Esophagus muscularis mucosa (tissue), 4 donors: ENCODE measurements at regions not wholly inside any gene's neighbourhood (a gene's known extent, or its start where the extent isn't known, plus 50 kb on each side); places are given as distances from the start of the nearest gene placed in this dataset.

Experiments
- DNase-seq: peaks from one replicate; pipeline ENCODE4 v3.0.0-alpha.2; 2017; ENCODE audit errors: extremely low spot score
- H3K27ac ChIP-seq, 4 donors: fragments of 200-600 bp; sonication (generic); replicated peaks in 1 of 4; 1 replicate in 3 of 4; 2 replicates in 1 of 4; pipeline ENCODE4 v1.5.1; 2016 to 2019; ENCODE audit warnings: mild to moderate bottlenecking in 1 of 4
- H3K27me3 ChIP-seq, 4 donors: fragments of 200-600 bp; sonication (generic); one replicate each; pipeline versions ENCODE4 v1.5.1 to v1.6.0; 2016 to 2019
- H3K36me3 ChIP-seq, 4 donors: fragments of 200-600 bp; sonication (generic); one replicate each; pipeline ENCODE4 v1.5.1; 2016 to 2019
- H3K4me1 ChIP-seq, 4 donors: fragments of 200-600 bp; sonication (generic); one replicate each; pipeline ENCODE4 v1.5.1; 2016 to 2019
- H3K4me3 ChIP-seq, 4 donors: fragments of 200-600 bp; sonication (generic); 1 replicate in 2 of 4; 2 replicates in 2 of 4; pipeline ENCODE4 v1.5.1; 2016 to 2019; ENCODE audit warnings: mild to moderate bottlenecking in 4 of 4, moderate library complexity in 1 of 4
- H3K9me3 ChIP-seq, 4 donors: fragments of 200-600 bp; sonication (generic); 1 replicate in 3 of 4; 2 replicates in 1 of 4; pipeline ENCODE4 v1.5.1; 2016 to 2019
- EP300 ChIP-seq: sonication (generic); formaldehyde crosslinking; IDR thresholded peaks from one replicate; pipeline ENCODE4 v1.6.1; 2017; ENCODE audit warnings: antibody characterized with exemption
- POLR2A ChIP-seq: fragments of 450-650 bp; IDR thresholded peaks from one replicate; pipeline ENCODE4 v1.6.1; 2017; ENCODE audit warnings: antibody characterized with exemption, moderate library complexity, mild to moderate bottlenecking, low read depth
- POLR2AphosphoS5 ChIP-seq, 2 donors: sonication (generic); formaldehyde crosslinking; IDR thresholded peaks; one replicate each; pipeline ENCODE4 v1.6.1; 2017; ENCODE audit warnings: antibody characterized with exemption in 2 of 2
- WGBS: methylation state at CpG from one replicate; pipeline ENCODE4 v1.1.5; 2018; 5-methylcytosine and 5-hydroxymethylcytosine counted together
- intact Hi-C: fragments of 100-400 bp; cut with DNase I; formaldehyde crosslinking; loops from one replicate; pipeline ENCODE4 v1.15.1; 2023
- TF ChIP-seq, protein P1 (sequence below), 3 experiments: fragments of 200-600 bp in 2 of 3; fragments of 450-650 bp in 1 of 3; sonication (generic) in 2 of 3; IDR thresholded peaks; one replicate each; pipeline ENCODE4 v1.5.1; 2017 to 2019; ENCODE audit warnings: antibody characterized with exemption in 3 of 3, mild to moderate bottlenecking in 2 of 3, moderate library complexity in 1 of 3

DNA sequence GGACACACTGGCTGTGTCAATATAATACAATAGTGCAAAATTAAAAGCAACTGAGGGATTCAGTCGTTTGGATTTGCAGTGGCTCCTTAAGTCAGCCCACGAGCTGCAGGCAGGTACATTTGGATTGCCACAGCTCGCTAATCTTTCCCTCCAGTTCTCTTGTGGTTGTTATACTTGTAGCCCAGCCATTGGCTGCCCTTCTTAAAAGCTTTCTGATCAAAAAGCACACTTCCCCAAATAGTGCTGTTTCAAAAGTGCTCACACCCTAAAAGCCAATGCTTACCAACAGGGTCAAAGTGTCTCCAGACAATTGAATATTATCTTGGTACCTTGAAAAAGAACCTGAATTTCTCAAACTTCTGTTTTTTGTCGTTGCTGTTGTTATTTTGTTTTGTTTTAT is 404.7 kb upstream of the FAM98A start:
- DNase-seq: no peak
- H3K9me3 ChIP-seq: no peaks in the 10 kb centered on the region
- no peak overlapping the region for H3K27ac ChIP-seq
- WGBS: 68% methylated on average over 4 of the region's 4 CpGs
- H3K36me3 ChIP-seq: no peaks in the 10 kb centered on the region
- no peaks in the 10 kb centered on the region for H3K4me1 ChIP-seq
- intact Hi-C loops: no loop called here
- no peaks in the 10 kb centered on the region for H3K27me3 ChIP-seq
- no peak overlapping the region for H3K4me3 ChIP-seq
- TF ChIP-seq POLR2A (no peak), EP300 (no peak), POLR2AphosphoS5 (IDR thresholded peaks at IDR 0.05) (no peak)
- TF ChIP-seq, protein P1, sequence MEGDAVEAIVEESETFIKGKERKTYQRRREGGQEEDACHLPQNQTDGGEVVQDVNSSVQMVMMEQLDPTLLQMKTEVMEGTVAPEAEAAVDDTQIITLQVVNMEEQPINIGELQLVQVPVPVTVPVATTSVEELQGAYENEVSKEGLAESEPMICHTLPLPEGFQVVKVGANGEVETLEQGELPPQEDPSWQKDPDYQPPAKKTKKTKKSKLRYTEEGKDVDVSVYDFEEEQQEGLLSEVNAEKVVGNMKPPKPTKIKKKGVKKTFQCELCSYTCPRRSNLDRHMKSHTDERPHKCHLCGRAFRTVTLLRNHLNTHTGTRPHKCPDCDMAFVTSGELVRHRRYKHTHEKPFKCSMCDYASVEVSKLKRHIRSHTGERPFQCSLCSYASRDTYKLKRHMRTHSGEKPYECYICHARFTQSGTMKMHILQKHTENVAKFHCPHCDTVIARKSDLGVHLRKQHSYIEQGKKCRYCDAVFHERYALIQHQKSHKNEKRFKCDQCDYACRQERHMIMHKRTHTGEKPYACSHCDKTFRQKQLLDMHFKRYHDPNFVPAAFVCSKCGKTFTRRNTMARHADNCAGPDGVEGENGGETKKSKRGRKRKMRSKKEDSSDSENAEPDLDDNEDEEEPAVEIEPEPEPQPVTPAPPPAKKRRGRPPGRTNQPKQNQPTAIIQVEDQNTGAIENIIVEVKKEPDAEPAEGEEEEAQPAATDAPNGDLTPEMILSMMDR (IDR thresholded peaks at IDR 0.05): no peak

DNA sequence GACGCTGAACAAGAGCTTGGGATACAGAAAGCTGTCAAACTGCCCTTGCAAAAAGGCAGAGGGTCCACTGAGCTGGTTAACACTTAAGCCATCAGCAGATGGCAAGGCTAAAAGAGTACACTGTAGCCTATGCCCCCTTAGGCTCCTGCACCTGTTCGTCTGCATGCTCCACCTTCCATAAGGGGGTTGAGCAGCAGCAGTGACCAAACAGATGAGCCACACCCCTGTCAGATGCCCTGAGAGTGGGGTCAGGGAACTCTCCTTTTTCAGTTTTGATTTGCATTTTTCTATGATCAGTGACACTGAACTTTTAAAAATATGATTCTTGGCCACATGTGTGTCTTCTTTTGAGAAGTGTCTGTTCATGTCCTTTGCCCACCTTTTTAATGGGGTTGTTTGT is 402.5 kb upstream of the FAM98A start:
- H3K9me3 ChIP-seq: peaks cover 0 to 12% (median 5%) of the 10 kb centered on the region in 4 donors
- DNase-seq: no peak
- no peak overlapping the region for H3K4me3 ChIP-seq
- intact Hi-C loops: no loop called here
- H3K27me3 ChIP-seq: no peaks in the 10 kb centered on the region
- WGBS: 73% methylated on average over 2 of the region's 2 CpGs
- H3K27ac ChIP-seq: no peak overlapping the region
- TF ChIP-seq, protein P1 (IDR thresholded peaks at IDR 0.05): no peak
- TF ChIP-seq EP300 (no peak), POLR2AphosphoS5 (IDR thresholded peaks at IDR 0.05) (no peak), POLR2A (no peak)
- H3K4me1 ChIP-seq: no peaks in the 10 kb centered on the region
- no peaks in the 10 kb centered on the region for H3K36me3 ChIP-seq

DNA sequence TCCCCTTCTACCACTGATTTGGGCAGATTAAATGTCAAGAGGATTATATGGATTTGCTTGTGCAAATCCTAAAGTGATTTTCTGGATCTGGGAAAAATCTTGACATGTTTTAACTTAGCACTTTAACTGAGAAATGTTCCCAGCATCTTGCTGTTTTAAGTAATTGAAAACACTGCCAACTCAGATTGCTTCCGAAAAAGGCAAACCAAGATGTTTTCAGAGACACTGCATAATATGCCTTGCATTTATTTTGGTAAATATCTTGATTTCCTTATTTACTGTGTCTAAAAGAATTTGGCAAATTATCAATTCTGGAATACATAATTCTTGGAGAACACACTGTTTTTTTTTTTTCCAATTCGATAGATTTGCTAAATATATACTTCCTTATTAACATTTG is 385.0 kb upstream of the FAM98A start:
- intact Hi-C loops: no loop called here
- DNase-seq: no peak
- no peaks in the 10 kb centered on the region for H3K4me1 ChIP-seq
- no peaks in the 10 kb centered on the region for H3K27me3 ChIP-seq
- no peaks in the 10 kb centered on the region for H3K9me3 ChIP-seq
- no peak overlapping the region for H3K4me3 ChIP-seq
- WGBS: 63% methylated on average over 2 of the region's 2 CpGs
- H3K27ac ChIP-seq: no peak overlapping the region
- TF ChIP-seq EP300 (no peak), POLR2AphosphoS5 (IDR thresholded peaks at IDR 0.05) (no peak), POLR2A (no peak)
- TF ChIP-seq, protein P1 (IDR thresholded peaks at IDR 0.05): no peak
- no peaks in the 10 kb centered on the region for H3K36me3 ChIP-seq

DNA sequence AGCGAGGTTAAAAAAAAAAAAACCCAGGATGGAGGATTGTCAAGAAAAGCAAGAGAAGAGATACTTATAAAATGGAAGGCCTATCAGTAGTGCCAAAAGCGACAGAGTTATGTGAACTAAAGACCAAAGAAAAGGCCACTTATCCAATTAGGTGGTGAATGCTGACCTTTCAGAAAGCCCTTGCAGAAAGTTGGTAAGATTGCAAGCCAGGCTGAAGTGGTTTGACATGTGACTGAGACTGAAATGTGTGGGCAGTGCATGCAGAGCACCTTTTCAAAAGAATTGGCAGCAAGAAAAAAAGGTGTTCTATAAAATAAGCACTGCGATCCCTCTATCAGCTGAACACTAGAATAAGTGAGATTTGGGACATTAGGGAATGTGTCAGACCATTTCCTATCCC is 379.4 kb upstream of the FAM98A start:
- 59% methylated on average over 3 of the region's 3 CpGs for WGBS
- Histone ChIP-seq H3K4me3 (no peak overlapping the region), H3K27me3 (no peaks in the 10 kb centered on the region), H3K27ac (no peak overlapping the region), H3K4me1 (no peaks in the 10 kb centered on the region), H3K9me3 (no peaks in the 10 kb centered on the region), H3K36me3 (no peaks in the 10 kb centered on the region)
- TF ChIP-seq, protein P1 (IDR thresholded peaks at IDR 0.05): no peak
- TF ChIP-seq POLR2AphosphoS5 (IDR thresholded peaks at IDR 0.05): no peak
- no peak for TF ChIP-seq POLR2A
- no peak for TF ChIP-seq EP300
- DNase-seq: no peak
- intact Hi-C loops: no loop called here

DNA sequence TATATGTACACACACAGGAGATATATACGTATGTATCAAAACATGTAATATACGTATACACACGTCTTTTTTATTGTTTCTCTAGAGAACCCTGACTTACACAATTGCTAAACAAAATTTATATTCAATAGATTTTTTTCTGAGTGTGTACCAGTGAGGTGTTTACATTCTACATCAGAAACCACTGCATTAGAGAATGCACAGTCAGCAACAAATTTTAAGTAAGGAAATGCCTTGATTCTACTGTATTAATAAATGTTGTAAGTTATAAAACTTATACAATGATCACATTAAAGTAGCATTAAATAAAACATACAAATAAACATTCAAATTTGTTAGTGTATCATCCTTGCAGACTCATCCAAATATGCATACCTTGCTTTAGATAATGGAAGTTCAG is 376.4 kb upstream of the FAM98A start:
- Histone ChIP-seq H3K4me1 (no peaks in the 10 kb centered on the region), H3K27ac (no peak overlapping the region), H3K4me3 (no peak overlapping the region), H3K9me3 (no peaks in the 10 kb centered on the region), H3K27me3 (no peaks in the 10 kb centered on the region), H3K36me3 (no peaks in the 10 kb centered on the region)
- DNase-seq: no peak
- TF ChIP-seq POLR2AphosphoS5 (IDR thresholded peaks at IDR 0.05): no peak
- TF ChIP-seq, protein P1 (IDR thresholded peaks at IDR 0.05): no peak
- no peak for TF ChIP-seq POLR2A
- intact Hi-C loops: no loop called here
- 90% methylated on average over 3 of the region's 3 CpGs for WGBS
